NCI-H345 treated with DMSO at 0.1 percent for 48 hours (cell line): ENCODE measurements at regions not wholly inside any gene's neighbourhood (a gene's known extent, or its start where the extent isn't known, plus 50 kb on each side); places are given as distances from the start of the nearest gene placed in this dataset.

Experiments
- DNase-seq: peaks from one replicate; lab custom pipeline; 2025; ENCODE audit not compliant: unreplicated experiment; lab: John Stamatoyannopoulos, UW

DNA sequence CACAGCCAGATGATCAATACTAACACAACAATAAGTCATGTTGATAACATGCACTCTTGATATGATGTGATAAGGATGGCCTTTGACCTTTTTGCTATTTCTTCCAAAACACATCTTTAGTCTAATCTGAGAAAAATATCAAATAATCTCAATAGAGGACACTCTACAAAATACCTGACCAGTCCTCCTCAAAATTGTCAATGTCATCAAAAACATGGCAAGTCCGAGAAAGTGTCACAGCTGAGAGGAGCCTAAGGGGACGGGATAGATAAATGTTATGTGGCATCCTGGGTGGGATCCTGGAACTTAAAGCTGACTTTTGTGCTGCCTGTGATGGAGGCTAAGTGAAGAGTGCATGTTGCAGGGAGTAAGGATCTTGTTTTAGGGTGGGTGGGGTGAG is 699.6 kb upstream of the ADAMTS16 start:
- no peak for DNase-seq

GRCh38 chr5:4442221-4442620 is 697.9 kb upstream of the ADAMTS16 start:
- DNase-seq, result no peak

GRCh38 chr5:4447657-4448056 is 692.5 kb upstream of the ADAMTS16 start:
- no peak for DNase-seq

DNA sequence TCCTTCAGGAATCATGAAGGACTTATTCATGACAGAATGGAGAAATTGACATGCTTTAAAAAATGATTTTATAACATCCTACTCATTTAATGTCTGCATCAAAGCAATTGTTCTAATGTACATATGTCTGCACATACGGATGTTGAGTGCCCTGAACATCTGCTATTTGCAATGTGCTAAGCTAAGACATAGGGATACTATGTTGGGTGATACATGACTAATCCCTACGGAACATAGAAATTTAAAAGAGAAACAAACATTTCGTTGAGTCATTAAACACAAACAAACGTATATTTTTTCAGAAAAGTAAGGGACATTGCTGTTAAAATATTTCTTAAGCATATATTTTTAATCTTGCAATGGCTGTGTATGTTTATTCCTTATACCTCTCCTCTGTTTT is 686.5 kb upstream of the ADAMTS16 start:
- DNase-seq, result no peak

GRCh38 chr5:4479426-4479825 is 660.7 kb upstream of the ADAMTS16 start:
- DNase-seq, result no peak

DNA sequence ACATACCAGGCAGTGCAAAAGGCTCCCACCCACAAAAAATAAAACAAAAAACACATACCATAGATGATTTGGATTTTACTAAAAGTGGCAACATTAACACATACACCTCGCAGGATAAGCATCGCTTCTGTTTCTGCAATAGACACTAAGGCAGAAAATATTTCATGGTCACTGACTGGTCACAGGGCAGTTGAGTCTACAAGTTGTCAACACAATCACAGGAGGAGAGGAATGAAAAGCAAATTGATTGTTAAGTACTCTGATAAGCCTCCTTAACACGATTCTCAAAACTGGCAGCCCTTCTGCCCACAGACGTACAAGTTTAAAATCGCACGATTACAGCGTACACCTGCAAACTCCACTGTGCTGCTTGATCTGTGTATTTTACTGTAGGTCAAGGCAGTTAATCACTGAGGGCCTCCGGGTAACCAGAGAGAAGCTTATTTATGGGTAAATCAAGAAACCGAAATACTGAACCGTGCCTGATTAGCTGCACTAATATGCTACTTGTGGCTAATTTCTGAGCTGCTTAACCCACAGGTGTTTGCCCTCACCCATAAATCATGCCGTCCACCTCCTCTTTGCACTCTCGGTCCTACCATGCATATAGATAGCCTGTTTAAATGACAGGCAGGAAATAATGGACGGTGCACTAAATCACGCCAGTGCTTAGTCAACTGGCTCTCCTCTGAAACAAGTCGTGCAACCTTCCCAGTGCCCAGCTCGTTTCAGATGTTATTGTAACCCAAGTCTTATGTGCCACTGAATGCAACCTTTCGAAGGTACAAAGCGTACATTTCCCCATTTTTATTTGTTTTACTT is 659.4 kb upstream of the ADAMTS16 start:
- peak; percentile 17 for DNase-seq

- DNase-seq, result no peak
These were observed 652.5 kb upstream of the ADAMTS16 start for GRCh38 chr5:4487581-4487980.

- DNase-seq, result no peak
These were observed 628.0 kb upstream of the ADAMTS16 start for GRCh38 chr5:4511996-4512656.

DNA sequence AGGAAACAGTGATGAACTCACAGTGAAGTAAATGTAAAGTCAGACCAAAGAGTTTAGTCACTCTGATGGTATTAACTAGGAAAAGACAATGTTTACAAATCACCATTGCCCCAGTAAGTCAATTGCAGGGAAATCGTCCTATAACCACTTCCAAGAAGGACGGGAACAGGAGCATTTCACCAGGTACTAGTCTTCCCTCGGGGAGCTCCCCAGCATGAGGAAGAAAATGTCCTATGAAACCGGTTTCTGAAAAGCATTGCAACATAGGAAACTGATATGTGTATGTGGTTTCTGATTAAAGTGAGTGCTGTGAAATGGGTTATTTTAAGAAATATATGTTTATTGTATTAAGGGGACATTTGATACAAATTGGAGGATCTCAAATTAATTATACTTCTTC is 626.7 kb upstream of the ADAMTS16 start:
- no peak for DNase-seq

DNA sequence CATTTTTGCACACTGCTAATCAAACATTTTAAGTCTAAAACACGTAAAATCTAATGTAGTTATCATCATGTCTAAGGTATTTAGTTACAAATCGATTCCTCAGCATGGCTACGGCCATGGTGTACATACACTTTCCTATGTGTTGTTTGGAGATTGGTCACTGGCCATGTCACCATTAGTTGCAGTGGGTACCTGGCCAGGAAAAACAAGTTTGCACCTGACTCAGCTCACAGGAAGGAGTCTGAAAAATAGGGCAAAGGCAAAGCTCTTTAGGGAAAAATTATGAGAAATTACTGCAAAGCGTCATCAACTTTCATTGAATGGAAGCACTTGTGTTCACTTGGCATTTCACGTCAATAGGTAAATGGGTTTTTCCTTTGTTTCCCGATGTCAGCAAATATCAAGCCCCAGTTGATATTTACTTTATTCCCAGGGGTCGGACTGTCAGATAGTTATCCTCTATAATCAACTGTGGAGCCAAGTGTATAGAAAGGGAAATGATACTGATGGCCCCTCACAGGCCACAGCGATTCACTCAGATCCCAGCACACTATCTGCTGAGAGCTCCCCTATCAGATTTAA is 626.0 kb upstream of the ADAMTS16 start:
- peak; percentile 90 for DNase-seq

DNA sequence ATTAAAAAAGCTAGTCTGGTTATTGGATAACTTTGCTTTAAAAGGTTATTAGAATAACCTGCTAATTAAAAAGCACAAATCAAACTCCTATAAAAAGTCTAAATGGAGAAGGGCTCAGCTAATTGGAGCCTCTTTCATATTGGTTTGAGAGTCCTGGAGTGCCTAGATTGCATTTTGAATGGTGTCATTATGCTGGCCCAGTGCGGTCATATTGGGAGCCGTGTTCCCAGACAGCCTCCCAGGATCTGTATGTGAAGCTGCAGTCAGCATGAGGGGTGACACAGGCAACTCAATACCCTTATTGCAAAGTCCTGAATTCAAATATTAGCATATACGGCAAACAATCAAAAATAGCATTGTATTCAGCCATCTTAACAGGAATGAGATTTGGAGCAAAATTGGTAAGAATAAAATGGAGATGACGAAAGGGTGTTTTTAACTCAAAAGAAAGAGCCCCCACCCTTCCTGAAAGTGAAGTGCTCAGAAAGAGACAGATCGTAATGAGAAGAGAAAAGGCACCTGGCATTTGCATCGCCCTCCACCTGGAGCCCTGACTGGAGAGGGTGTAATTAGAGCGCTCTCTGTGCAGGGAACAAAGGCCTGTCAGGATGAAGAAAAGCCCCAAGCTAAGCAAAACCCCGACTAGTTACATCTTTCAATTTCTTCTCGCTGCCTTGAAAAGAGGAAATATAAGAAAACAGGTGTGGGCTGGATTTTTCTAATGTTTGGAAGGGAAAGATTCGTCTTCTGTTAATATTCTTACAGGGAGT is 621.0 kb upstream of the ADAMTS16 start:
- no peak for DNase-seq

- no peak for DNase-seq
These were observed 619.6 kb upstream of the ADAMTS16 start for GRCh38 chr5:4520559-4520958.

GRCh38 chr5:4523038-4523437 is 617.1 kb upstream of the ADAMTS16 start:
- DNase-seq, result no peak

DNA sequence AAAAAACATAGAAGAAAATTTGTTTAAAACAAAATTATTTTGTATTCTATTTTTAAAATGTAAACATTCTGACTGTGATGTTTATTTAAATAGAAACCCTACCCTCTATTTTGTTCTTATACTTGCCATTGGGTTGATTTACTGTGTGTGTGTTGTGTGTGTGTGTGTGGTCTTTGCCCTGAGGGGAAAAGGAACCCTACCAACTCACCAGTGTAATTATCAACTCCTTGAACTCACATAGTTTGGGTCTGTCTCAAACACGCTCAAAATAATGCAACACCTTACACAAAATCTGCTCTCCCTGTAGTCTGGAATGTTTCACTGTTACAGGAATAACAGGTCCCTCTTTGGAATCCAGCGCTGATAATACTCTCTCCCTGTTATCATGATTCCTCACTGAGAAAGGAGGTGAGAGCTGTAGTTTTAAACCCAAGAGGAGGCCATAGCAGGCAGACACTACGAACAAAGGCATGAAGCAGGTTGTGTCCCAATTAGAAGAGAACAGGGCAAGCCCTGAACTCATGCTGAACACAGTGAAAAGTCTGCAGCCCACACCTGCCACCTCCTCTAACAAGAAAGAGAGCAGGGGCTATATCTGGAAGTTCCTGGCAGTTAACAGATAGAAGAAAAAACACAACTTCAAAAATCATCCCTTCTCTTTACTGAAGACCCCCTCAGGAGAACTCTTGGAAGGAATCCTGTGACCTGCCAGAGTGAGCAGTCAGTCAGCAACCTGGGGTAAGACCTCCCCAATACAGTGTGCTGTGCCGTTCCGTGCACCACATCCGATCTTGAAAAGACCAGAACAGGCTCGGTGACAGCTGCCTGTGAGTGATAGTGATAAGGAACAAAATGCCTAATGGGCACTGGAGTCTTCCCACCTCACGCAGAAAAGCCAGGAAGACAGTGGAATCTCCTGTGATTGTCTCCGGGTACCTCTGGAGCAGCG is 608.1 kb upstream of the ADAMTS16 start:
- no peak for DNase-seq

DNA sequence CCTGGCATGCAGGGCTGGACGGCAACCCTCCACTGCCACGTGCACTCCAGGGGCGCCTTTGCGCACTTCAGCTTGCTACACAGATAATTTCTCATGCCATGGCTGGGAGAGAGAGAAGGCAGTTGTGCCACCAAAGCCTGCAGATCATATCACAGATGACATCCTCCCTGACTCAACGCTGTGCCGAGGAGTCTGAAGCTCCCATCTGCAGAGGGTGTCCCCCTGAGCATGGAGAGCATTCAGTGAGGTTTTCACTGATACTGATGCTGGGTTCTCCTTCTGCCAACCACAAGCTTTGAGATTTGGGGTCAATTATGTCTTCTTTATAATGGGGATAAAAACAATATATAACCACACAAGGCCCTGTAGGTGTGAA is 607.4 kb upstream of the ADAMTS16 start:
- DNase-seq, result no peak

- DNase-seq, result no peak
These were observed 606.5 kb upstream of the ADAMTS16 start for GRCh38 chr5:4533457-4534105.

- DNase-seq, result no peak
These were observed 602.6 kb upstream of the ADAMTS16 start for GRCh38 chr5:4537489-4537888.

DNA sequence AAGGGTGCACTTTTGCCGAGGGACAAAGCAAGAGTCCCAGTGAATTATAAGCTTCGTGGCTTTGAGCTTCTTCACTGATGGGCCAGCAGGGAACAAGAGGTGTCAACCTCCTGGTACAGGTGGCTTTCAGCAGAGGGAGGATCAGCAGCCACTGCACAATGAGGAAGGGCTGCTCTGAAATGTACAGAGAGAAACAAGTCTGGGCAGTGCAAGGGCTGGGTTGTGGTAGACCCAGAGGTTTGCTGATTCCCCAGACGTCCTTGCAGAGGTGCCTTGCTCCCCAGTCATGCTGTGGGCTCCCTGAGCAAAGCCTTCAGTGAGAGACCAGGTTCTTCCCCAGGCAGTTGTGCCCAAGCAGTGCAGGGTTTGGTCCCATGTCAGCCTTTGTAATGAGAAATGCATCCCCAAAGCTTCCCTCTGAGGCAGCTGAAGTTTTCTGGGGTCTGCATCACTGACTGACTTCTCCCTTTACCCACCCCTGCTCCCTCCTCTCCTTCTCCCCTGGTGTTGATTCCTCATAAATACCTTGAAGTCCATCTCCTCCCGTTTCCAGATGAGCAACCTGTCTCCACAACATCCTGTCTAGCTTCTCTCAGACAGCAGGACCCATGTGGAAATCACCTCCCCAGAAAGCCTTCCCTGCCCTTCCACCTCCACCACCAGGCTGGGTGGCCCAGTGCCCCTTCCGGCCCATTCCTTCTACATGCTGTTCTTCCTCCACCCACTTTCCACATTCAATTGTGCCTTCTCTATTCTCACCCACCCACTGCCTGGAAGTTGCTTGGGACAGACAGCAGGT is 599.6 kb upstream of the ADAMTS16 start:
- no peak for DNase-seq

DNA sequence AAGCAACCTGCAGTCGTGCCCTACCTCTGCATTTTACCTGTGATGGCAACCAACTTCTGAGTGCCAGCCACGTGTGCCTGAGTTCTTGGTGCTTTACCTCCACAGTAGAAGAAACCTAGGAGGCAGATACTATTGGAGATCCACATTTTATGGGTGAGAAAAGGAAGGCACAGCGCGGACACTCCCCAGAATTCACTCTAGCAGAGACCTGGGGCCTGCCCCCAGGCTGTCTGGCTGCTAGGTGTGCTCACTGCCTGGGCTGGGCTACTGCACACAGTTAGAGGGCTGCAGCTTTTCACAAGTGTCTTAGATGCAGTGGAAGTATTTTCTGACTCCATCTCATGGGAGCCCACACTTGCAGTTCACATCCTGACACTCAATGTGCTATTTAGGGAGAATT is 598.8 kb upstream of the ADAMTS16 start:
- no peak for DNase-seq
